ENCODE measurements at regions not wholly inside any gene's neighbourhood (a gene's known extent, or its start where the extent isn't known, plus 50 kb on each side); places are given as distances from the start of the nearest gene placed in this dataset.

DNA sequence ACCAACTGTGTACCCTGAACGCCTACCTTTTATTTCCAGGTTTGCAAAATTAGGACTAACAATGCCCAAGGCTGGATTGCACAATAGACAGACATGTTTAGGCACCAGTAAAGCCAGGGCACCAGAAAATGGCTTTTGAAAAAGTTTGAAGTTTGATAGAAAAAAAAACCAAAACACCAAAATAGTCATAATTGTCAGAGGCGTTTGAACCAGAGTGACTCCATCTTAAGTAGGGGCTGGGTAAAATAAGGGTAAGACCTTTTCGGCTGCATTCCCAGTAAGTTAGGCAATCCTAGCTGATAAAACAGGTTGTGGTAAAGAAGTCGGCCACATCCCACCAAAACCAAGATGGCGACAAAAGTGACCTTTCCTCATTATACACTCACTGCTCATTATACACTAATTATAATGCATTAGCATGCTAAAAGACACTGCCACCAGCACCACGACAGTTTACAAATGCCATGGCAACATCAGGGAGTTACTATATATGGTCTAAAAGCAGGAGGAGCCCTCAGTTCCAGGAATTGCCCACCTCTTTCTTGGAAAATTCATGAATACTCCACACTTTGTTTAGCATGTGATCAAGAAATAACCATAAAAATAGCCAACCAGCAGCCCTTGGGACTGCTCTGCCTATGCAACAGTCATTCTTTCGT lies 71.2 kb upstream of the EPCAM start:
- TF ChIP-seq CTCF (IDR thresholded peaks at IDR 0.05) = no peak
- no peak for TF ChIP-seq POLR2A (IDR thresholded peaks at IDR 0.05)
